BJ (cell line): ENCODE measurements at regions not wholly inside any gene's neighbourhood (a gene's known extent, or its start where the extent isn't known, plus 50 kb on each side); places are given as distances from the start of the nearest gene placed in this dataset.

ENCODE experiments used
- CTCF ChIA-PET: fragments of 350-600 bp; formaldehyde crosslinking; extraction: SDS; loops from one replicate; lab custom pipeline; 2021; ENCODE audit warnings: antibody characterized with exemption, inconsistent platforms; lab: Yijun Ruan, JAX
- POLR2A ChIA-PET: fragments of 300-600 bp; sonication (Branson Sonifier 250); formaldehyde crosslinking; extraction: SDS; loops from one replicate; lab custom pipeline; 2021; ENCODE audit warnings: antibody characterized with exemption; lab: Charles Lee
- DNase-seq: peaks from one replicate; pipeline ENCODE4 v3.0.0-alpha.2; 2011; ENCODE audit warnings: low read depth
- H3K27me3 ChIP-seq: 2 replicates; pipeline ENCODE4 v1.6.0; 2011; ENCODE audit warnings: low read length; ENCODE audit not compliant: control insufficient read depth, insufficient read depth
- H3K36me3 ChIP-seq: 2 replicates; pipeline ENCODE4 v1.5.1; 2011; ENCODE audit warnings: low read length; ENCODE audit not compliant: control insufficient read depth, insufficient read depth
- H3K4me3 ChIP-seq: 2 replicates; pipeline ENCODE4 v1.5.1; 2011; ENCODE audit warnings: low read depth, mild to moderate bottlenecking, control low read depth, low read length
- CTCF ChIP-seq: IDR thresholded peaks from 2 replicates; pipeline ENCODE4 v1.5.1; 2011; ENCODE audit warnings: low read depth, mild to moderate bottlenecking, control low read depth, inconsistent platforms, low read length, moderate library complexity; ENCODE audit not compliant: insufficient read depth

DNA sequence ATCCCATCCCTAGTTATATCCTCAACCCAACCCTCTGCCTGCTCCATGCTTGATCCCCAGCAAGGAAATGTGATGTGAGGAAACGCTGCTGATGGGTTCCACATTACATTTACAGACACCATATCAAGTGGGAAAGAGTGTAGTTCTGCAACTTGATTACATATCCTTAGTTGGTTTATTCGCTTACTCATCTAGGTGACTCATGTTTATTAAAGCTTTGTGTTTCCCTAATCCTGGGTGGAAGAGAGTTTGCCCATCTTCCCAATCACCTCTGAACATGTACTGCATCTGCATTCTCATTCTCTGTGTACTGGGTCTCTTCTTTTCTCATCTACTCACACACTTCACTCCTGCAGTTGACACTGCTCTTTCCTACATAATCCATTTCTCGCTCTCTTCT is 91.7 kb upstream of the PDZRN3 start:
- ChIA-PET POLR2A (no interaction called here), CTCF (no interaction called here)
- H3K27me3 ChIP-seq, result no peaks in the 10 kb centered on the region
- no peaks in the 10 kb centered on the region for H3K36me3 ChIP-seq
- no peak overlapping the region for H3K4me3 ChIP-seq
- no peak for DNase-seq
- TF ChIP-seq CTCF, result no peak

- DNase-seq, result no peak
- H3K27me3 ChIP-seq, result no peaks in the 10 kb centered on the region
- POLR2A ChIA-PET, result no interaction called here
- H3K36me3 ChIP-seq, result no peaks in the 10 kb centered on the region
- no peak for TF ChIP-seq CTCF
- CTCF ChIA-PET, result interaction anchor here (1.1 to 1.4 kb wide), 2 partner anchors 12 to 73 kb away, joined by 3 to 4 read pairs; no protein-coding TSS in a partner anchor
- no peak overlapping the region for H3K4me3 ChIP-seq
Observed at GRCh38 chr3:73710340-73710739, 85.6 kb upstream of the PDZRN3 start.

- POLR2A ChIA-PET, result no interaction called here
- TF ChIP-seq CTCF, result no peak
- Histone ChIP-seq H3K4me3 (no peak overlapping the region), H3K36me3 (no peaks in the 10 kb centered on the region), H3K27me3 (no peaks in the 10 kb centered on the region)
- DNase-seq, result no peak
- CTCF ChIA-PET, result interaction anchor here (0.7 to 1.4 kb wide), 4 partner anchors 12 to 201 kb away, joined by 3 to 4 read pairs (median 4); no protein-coding TSS in a partner anchor
Observed at GRCh38 chr3:73709712-73710111, 85.0 kb upstream of the PDZRN3 start.

- Histone ChIP-seq H3K36me3 (no peaks in the 10 kb centered on the region), H3K27me3 (no peaks in the 10 kb centered on the region), H3K4me3 (no peak overlapping the region)
- DNase-seq, result no peak
- CTCF ChIA-PET, result interaction anchor here (0.7 to 0.9 kb wide), 2 partner anchors 136 to 201 kb away, joined by 4 read pairs; no protein-coding TSS in a partner anchor
- TF ChIP-seq CTCF, result no peak
- POLR2A ChIA-PET, result no interaction called here
Observed at GRCh38 chr3:73708956-73709355, 84.2 kb upstream of the PDZRN3 start.

DNA sequence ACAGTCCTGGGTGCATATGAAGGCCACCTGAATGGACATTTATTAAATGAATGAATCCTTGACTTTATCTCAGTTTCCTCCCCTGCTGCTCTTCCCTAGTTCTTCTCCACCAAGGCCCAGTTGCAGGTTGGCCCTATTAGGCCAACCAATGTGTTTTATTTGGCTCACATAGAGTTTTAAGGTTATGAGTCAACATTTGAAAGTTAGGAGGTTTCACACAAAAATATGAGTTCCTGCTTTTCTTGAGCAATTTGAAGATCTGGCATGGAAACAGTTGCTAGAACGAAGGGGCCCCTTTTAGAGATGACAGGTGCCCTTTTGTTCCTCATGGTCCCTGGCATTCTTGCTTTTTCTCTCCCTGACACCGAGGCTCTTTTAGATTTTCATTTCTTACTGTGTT is 83.0 kb upstream of the PDZRN3 start:
- CTCF ChIA-PET, result no interaction called here
- Histone ChIP-seq H3K36me3 (no peaks in the 10 kb centered on the region), H3K4me3 (no peak overlapping the region), H3K27me3 (no peaks in the 10 kb centered on the region)
- TF ChIP-seq CTCF, result no peak
- DNase-seq, result no peak
- POLR2A ChIA-PET, result no interaction called here
